Calu3 (cell line): ENCODE measurements at regions not wholly inside any gene's neighbourhood (a gene's known extent, or its start where the extent isn't known, plus 50 kb on each side); places are given as distances from the start of the nearest gene placed in this dataset.

Experiments used
- BruUV-seq: library from RNA; stranded (reverse); fragments of 400-500 nt; replicated peaks from 2 replicates; lab custom pipeline; 2021; lab: Mats Ljungman, UMichigan
- CTCF ChIA-PET: fragments of 300-600 bp; sonication (Branson Sonifier 250); formaldehyde crosslinking; loops from one replicate; lab custom pipeline; 2022; ENCODE audit warnings: antibody characterized with exemption; lab: Charles Lee
- DNase-seq: peaks from one replicate; pipeline ENCODE4 v3.0.0; 2022
- H3K27ac Mint-ChIP-seq: one replicate; pipeline ENCODE4 v1.8.0; 2022; ENCODE audit warnings: mixed read lengths; ENCODE audit not compliant: unreplicated experiment
- H3K27me3 Mint-ChIP-seq: one replicate; pipeline ENCODE4 v1.8.0; 2022; ENCODE audit warnings: mixed read lengths; ENCODE audit not compliant: unreplicated experiment
- H3K36me3 Mint-ChIP-seq: one replicate; pipeline ENCODE4 v1.8.0; 2022; ENCODE audit warnings: mild to moderate bottlenecking, moderate library complexity, mixed read lengths; ENCODE audit not compliant: insufficient read depth, unreplicated experiment
- H3K4me1 Mint-ChIP-seq: one replicate; pipeline ENCODE4 v1.8.0; 2022; ENCODE audit warnings: mild to moderate bottlenecking, low read depth, mixed read lengths; ENCODE audit not compliant: unreplicated experiment
- H3K4me3 Mint-ChIP-seq: one replicate; pipeline ENCODE4 v1.8.0; 2022; ENCODE audit warnings: mild to moderate bottlenecking, low read depth, moderate library complexity, mixed read lengths; ENCODE audit not compliant: unreplicated experiment
- H3K9me3 Mint-ChIP-seq: one replicate; pipeline ENCODE4 v1.8.0; 2022; ENCODE audit warnings: low read depth, mixed read lengths; ENCODE audit not compliant: unreplicated experiment
- CTCF ChIP-seq: fragments of 200-600 bp; IDR thresholded peaks from one replicate; pipeline ENCODE4 v1.8.0; 2022; ENCODE audit warnings: antibody characterized with exemption; ENCODE audit not compliant: unreplicated experiment
- intact Hi-C: fragments of 100-400 bp; cut with micrococcal nuclease; formaldehyde crosslinking; loops from one replicate; pipeline ENCODE4 v1.10.0; 2022; ENCODE audit not compliant: unreplicated experiment

- no peaks in the 10 kb centered on the region for H3K27me3 Mint-ChIP-seq
- no peak overlapping the region for H3K4me3 Mint-ChIP-seq
- CTCF ChIA-PET, result no interaction called here
- no peak for DNase-seq
- H3K9me3 Mint-ChIP-seq, result no peaks in the 10 kb centered on the region
- TF ChIP-seq CTCF, result no peak
- no peak overlapping the region for H3K27ac Mint-ChIP-seq
- BruUV-seq, result no TSS peak
- H3K36me3 Mint-ChIP-seq, result no peaks in the 10 kb centered on the region
- no peaks in the 10 kb centered on the region for H3K4me1 Mint-ChIP-seq
- intact Hi-C loops, result no loop called here
Observed at GRCh38 chr13:87778128-87778527, 107.0 kb downstream of the SLITRK5 start.

- CTCF ChIA-PET, result no interaction called here
- BruUV-seq, result no TSS peak
- Mint-ChIP-seq H3K4me1 (no peaks in the 10 kb centered on the region), H3K9me3 (no peaks in the 10 kb centered on the region), H3K4me3 (no peak overlapping the region), H3K27ac (no peak overlapping the region), H3K27me3 (no peaks in the 10 kb centered on the region), H3K36me3 (no peaks in the 10 kb centered on the region)
- intact Hi-C loops, result no loop called here
- DNase-seq, result no peak
- TF ChIP-seq CTCF, result no peak
Observed at GRCh38 chr13:87779426-87779825, 108.3 kb downstream of the SLITRK5 start.

GRCh38 chr13:87783366-87783765, 112.2 kb downstream of the SLITRK5 start:
- H3K27ac Mint-ChIP-seq, result no peak overlapping the region
- no peaks in the 10 kb centered on the region for H3K4me1 Mint-ChIP-seq
- H3K36me3 Mint-ChIP-seq, result no peaks in the 10 kb centered on the region
- no peaks in the 10 kb centered on the region for H3K27me3 Mint-ChIP-seq
- no peaks in the 10 kb centered on the region for H3K9me3 Mint-ChIP-seq
- DNase-seq, result no peak
- CTCF ChIA-PET, result no interaction called here
- BruUV-seq, result no TSS peak
- TF ChIP-seq CTCF, result no peak
- intact Hi-C loops, result no loop called here
- H3K4me3 Mint-ChIP-seq, result no peak overlapping the region

- no peak overlapping the region for H3K4me3 Mint-ChIP-seq
- H3K4me1 Mint-ChIP-seq, result no peaks in the 10 kb centered on the region
- no peak for DNase-seq
- CTCF ChIA-PET, result no interaction called here
- no TSS peak for BruUV-seq
- intact Hi-C loops, result no loop called here
- H3K27ac Mint-ChIP-seq, result no peak overlapping the region
- no peaks in the 10 kb centered on the region for H3K27me3 Mint-ChIP-seq
- H3K9me3 Mint-ChIP-seq, result no peaks in the 10 kb centered on the region
- no peaks in the 10 kb centered on the region for H3K36me3 Mint-ChIP-seq
- TF ChIP-seq CTCF, result no peak
Observed at GRCh38 chr13:87788363-87788762, 117.2 kb downstream of the SLITRK5 start.
